Prostate gland (tissue), 2 donors: ENCODE measurements at regions not wholly inside any gene's neighbourhood (a gene's known extent, or its start where the extent isn't known, plus 50 kb on each side); places are given as distances from the start of the nearest gene placed in this dataset.

Experiments used
- DNase-seq: peaks from one replicate; pipeline ENCODE4 v3.0.0-alpha.2; 2019; ENCODE audit warnings: low spot score
- H3K27ac ChIP-seq, 2 donors: fragments of 200-600 bp; sonication (generic); 2 replicates each; pipeline ENCODE4 v1.5.1; 2017 to 2019
- H3K27me3 ChIP-seq: fragments of 200-600 bp; sonication (generic); replicated peaks from 2 replicates; pipeline ENCODE4 v1.5.1; 2019; ENCODE audit not compliant: insufficient read depth
- H3K36me3 ChIP-seq, 2 donors: fragments of 200-600 bp; sonication (generic); 1 replicate in 1 of 2; 2 replicates in 1 of 2; pipeline versions ENCODE4 v1.5.1 to v1.8.1; 2017 to 2019
- H3K4me1 ChIP-seq: fragments of 200-600 bp; sonication (generic); replicated peaks from 2 replicates; pipeline ENCODE4 v1.5.1; 2019
- H3K4me3 ChIP-seq, 2 donors: fragments of 200-600 bp; sonication (generic); 2 replicates each; pipeline ENCODE4 v1.5.1; 2017 to 2019
- H3K9me3 ChIP-seq: fragments of 200-600 bp; sonication (generic); 2 replicates; pipeline ENCODE4 v1.5.1; 2017
- CTCF ChIP-seq, 4 experiments: fragments of 200-600 bp in 2 of 4; fragments of 450-650 bp in 2 of 4; sonication (generic) in 2 of 4; IDR thresholded peaks; 1 replicate in 3 of 4; 2 replicates in 1 of 4; pipeline ENCODE4 v1.5.1; 2016 to 2019; ENCODE audit warnings: antibody characterized with exemption in 4 of 4, mild to moderate bottlenecking in 2 of 4, moderate library complexity in 2 of 4
- POLR2A ChIP-seq: fragments of 450-650 bp; IDR thresholded peaks from one replicate; pipeline ENCODE4 v1.6.1; 2016; ENCODE audit warnings: antibody characterized with exemption, mild to moderate bottlenecking
- POLR2AphosphoS5 ChIP-seq: sonication (generic); formaldehyde crosslinking; IDR thresholded peaks from one replicate; pipeline ENCODE4 v1.6.1; 2017; ENCODE audit warnings: antibody characterized with exemption
- WGBS: methylation state at CpG from one replicate; pipeline ENCODE4 v1.1.5; 2018; 5-methylcytosine and 5-hydroxymethylcytosine counted together
- intact Hi-C: fragments of 100-400 bp; cut with DNase I; formaldehyde crosslinking; loops from one replicate; pipeline ENCODE4 v1.14.2; 2022

DNA sequence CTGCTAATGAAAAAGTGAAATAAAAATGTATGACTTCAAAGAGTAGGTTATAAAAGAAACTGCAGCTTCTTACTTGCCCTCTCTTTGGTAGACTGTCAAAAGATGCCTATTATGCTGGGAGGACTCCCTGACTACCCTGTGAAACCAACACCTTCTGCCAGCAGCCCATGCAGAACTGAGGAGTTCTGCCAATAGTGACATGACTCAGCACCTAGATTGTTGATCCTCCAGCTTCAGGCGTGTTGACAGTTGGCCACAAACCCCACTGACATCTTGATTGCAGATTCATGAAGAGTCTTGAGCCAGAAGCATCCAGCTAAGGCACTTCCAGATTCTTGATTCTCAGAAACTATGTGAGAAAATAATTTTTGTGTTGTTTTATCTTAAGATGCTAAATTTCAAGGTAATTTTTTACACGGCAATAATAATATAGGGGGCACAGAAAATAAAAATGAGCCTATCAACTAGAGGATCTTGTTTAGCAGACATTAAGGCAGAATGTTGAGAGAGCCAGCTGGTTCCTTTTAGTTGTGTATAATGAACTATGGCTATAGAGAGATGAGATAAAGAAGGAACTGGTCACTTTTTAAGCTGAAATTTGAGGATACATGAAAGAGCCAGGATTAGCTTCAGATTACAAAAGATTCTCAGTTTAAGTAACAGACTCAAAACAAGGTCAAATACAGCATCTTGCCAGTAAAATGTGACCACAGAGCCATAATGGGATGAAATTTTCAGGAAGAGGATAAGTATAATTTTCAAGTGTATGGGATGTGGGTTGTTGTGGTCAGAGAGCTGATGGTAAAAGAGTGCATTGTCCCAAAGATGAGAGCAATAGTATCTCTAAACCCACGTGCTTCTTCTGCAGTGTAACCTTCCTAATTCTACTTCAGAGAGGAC lies 588.7 kb upstream of the CBLB start:
- peak; percentile 83 for DNase-seq
- 51% methylated on average over 3 of the region's 3 CpGs for WGBS
- H3K27ac ChIP-seq, result no peak overlapping the region
- intact Hi-C loops, result no loop called here
- no peaks in the 10 kb centered on the region for H3K27me3 ChIP-seq
- H3K4me3 ChIP-seq, result no peak overlapping the region
- no peaks in the 10 kb centered on the region for H3K9me3 ChIP-seq
- TF ChIP-seq CTCF (IDR thresholded peaks at IDR 0.05) (no peak), POLR2AphosphoS5 (peak; percentile 81)
- no peaks in the 10 kb centered on the region for H3K4me1 ChIP-seq
- no peaks in the 10 kb centered on the region for H3K36me3 ChIP-seq

DNA sequence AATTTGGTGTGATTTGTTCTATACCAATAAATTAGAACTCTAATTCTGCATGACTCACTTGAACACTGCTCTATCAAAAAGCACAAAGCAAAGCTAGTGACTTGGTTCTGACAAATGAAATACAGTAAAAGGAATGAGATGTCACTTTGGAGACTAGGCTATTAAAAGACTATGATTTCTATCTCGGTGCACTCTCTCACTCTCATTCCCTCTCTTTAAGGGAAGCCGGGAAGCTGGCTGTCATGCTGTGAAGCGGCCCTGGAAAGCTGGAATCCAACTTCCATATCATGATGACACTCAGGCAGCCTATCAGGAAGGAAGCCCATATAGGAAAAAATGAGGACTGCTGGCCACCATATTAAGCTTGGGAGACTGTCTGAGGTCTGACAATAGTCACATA lies 590.1 kb upstream of the CBLB start:
- no peaks in the 10 kb centered on the region for H3K36me3 ChIP-seq
- H3K27ac ChIP-seq, result no peak overlapping the region
- 76% methylated on average over 3 of the region's 3 CpGs for WGBS
- no peak overlapping the region for H3K4me3 ChIP-seq
- no peaks in the 10 kb centered on the region for H3K9me3 ChIP-seq
- no peaks in the 10 kb centered on the region for H3K27me3 ChIP-seq
- no peak for DNase-seq
- TF ChIP-seq POLR2AphosphoS5 (no peak), POLR2A (no peak), CTCF (IDR thresholded peaks at IDR 0.05) (no peak)
- intact Hi-C loops, result no loop called here
- H3K4me1 ChIP-seq, result no peaks in the 10 kb centered on the region

DNA sequence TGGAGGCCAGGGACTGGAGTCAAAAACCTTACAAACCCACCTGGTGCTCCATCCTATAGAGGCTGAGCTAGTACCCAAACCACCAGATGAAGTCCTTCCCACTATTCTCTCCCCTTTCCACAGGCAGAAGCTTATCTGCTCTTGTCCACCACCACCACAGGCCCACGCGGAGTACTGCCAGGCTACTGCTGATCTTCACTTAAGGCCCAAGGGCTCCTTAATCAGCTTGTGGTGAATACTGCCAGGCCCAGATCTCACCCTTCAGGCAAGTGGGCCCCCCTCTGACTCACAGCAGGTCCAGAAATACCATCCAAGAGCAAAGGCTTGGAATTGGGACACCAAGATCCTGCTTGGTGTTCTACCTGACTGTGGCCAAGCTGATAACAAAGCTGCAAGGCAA lies 598.1 kb upstream of the CBLB start:
- no peak for DNase-seq
- WGBS, result 94% methylated on average over 2 of the region's 2 CpGs
- no peaks in the 10 kb centered on the region for H3K36me3 ChIP-seq
- H3K4me3 ChIP-seq, result no peak overlapping the region
- intact Hi-C loops, result no loop called here
- no peak overlapping the region for H3K27ac ChIP-seq
- H3K4me1 ChIP-seq, result no peaks in the 10 kb centered on the region
- no peak for TF ChIP-seq CTCF (IDR thresholded peaks at IDR 0.05)
- TF ChIP-seq POLR2AphosphoS5, result no peak
- TF ChIP-seq POLR2A, result no peak
- H3K27me3 ChIP-seq, result no peaks in the 10 kb centered on the region
- no peaks in the 10 kb centered on the region for H3K9me3 ChIP-seq

GRCh38 chr3:106473576-106474475 lies 605.0 kb upstream of the CBLB start:
- Histone ChIP-seq H3K4me3 (no peak overlapping the region), H3K4me1 (no peaks in the 10 kb centered on the region), H3K27ac (no peak overlapping the region), H3K27me3 (no peaks in the 10 kb centered on the region), H3K36me3 (no peaks in the 10 kb centered on the region), H3K9me3 (no peaks in the 10 kb centered on the region)
- TF ChIP-seq CTCF (IDR thresholded peaks at IDR 0.05) (no peak), POLR2AphosphoS5 (no peak), POLR2A (no peak)
- no peak for DNase-seq
- intact Hi-C loops, result no loop called here
- 93% methylated on average over 7 of the region's 7 CpGs for WGBS
